Transverse colon (tissue), 3 donors: ENCODE measurements at regions not wholly inside any gene's neighbourhood (a gene's known extent, or its start where the extent isn't known, plus 50 kb on each side); places are given as distances from the start of the nearest gene placed in this dataset.

Experiments
- EP300 ChIP-seq: sonication (generic); formaldehyde crosslinking; IDR thresholded peaks from one replicate; pipeline ENCODE4 v1.6.1; 2017; ENCODE audit warnings: antibody characterized with exemption, low read depth
- POLR2A ChIP-seq: fragments of 450-650 bp; IDR thresholded peaks from one replicate; pipeline ENCODE4 v1.6.1; 2016; ENCODE audit warnings: antibody characterized with exemption, mild to moderate bottlenecking, moderate library complexity
- TF ChIP-seq, protein P1 (sequence below), 5 experiments: fragments of 200-600 bp in 3 of 5; fragments of 450-650 bp in 2 of 5; sonication (generic) in 3 of 5; IDR thresholded peaks; 1 replicate in 2 of 5; 2 replicates in 3 of 5; pipeline ENCODE4 v1.5.1; 2016 to 2017; ENCODE audit warnings: antibody characterized with exemption in 5 of 5, inconsistent platforms in 3 of 5, mild to moderate bottlenecking in 2 of 5, moderate library complexity in 1 of 5

DNA sequence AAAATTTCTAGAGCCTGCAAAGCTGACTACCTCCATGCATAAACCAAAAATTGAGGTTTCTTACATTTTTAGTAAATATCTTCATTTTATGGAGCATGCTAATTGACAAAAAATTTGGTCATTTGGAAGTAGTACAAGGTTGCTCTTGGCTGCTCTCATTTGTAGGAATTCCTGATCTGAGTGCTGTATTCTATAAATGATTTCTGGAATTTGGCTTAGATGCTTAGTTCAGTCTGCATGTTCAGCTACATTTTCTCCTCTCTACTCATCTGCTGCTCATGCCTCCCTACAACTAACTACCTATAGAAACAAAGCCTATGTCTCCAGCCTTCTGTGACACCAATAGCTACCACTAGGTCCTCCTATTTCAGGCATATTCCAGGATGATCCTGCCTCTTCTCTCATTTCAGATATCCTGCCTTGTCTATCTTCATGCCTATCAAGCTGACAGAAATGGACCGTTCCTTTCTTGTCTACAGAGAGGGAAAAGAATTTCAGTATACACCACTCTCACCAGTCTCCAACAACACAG is 901.1 kb downstream of the TBL1XR1 start:
- TF ChIP-seq, protein P1, sequence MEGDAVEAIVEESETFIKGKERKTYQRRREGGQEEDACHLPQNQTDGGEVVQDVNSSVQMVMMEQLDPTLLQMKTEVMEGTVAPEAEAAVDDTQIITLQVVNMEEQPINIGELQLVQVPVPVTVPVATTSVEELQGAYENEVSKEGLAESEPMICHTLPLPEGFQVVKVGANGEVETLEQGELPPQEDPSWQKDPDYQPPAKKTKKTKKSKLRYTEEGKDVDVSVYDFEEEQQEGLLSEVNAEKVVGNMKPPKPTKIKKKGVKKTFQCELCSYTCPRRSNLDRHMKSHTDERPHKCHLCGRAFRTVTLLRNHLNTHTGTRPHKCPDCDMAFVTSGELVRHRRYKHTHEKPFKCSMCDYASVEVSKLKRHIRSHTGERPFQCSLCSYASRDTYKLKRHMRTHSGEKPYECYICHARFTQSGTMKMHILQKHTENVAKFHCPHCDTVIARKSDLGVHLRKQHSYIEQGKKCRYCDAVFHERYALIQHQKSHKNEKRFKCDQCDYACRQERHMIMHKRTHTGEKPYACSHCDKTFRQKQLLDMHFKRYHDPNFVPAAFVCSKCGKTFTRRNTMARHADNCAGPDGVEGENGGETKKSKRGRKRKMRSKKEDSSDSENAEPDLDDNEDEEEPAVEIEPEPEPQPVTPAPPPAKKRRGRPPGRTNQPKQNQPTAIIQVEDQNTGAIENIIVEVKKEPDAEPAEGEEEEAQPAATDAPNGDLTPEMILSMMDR (IDR thresholded peaks at IDR 0.05) = no peak
- TF ChIP-seq EP300 (no peak), POLR2A (no peak)
